ENCODE measurements at regions not wholly inside any gene's neighbourhood (a gene's known extent, or its start where the extent isn't known, plus 50 kb on each side); places are given as distances from the start of the nearest gene placed in this dataset.

DNA sequence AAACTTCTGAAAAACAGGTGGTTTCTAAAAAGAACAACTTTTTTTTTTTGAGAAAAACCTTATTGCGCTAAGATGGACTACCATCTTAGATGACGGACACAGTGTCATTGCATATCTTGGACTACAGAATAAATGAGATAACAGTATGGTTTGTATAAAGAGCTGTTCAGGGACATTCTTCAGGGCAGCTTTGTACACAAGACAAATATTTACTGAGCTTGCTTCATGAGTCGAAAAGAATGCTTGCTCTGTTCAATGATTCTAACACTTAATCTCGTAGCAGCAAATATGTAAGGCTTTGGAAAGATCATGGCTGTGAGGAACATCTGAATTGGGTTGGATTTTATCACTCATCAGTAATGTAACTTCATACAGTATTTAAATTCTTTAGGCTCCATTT is 282.5 kb upstream of the CWC22 start:
- TF ChIP-seq, protein P1, sequence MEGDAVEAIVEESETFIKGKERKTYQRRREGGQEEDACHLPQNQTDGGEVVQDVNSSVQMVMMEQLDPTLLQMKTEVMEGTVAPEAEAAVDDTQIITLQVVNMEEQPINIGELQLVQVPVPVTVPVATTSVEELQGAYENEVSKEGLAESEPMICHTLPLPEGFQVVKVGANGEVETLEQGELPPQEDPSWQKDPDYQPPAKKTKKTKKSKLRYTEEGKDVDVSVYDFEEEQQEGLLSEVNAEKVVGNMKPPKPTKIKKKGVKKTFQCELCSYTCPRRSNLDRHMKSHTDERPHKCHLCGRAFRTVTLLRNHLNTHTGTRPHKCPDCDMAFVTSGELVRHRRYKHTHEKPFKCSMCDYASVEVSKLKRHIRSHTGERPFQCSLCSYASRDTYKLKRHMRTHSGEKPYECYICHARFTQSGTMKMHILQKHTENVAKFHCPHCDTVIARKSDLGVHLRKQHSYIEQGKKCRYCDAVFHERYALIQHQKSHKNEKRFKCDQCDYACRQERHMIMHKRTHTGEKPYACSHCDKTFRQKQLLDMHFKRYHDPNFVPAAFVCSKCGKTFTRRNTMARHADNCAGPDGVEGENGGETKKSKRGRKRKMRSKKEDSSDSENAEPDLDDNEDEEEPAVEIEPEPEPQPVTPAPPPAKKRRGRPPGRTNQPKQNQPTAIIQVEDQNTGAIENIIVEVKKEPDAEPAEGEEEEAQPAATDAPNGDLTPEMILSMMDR (IDR thresholded peaks at IDR 0.05) = no peak
- no peak for TF ChIP-seq ZFX (IDR thresholded peaks at IDR 0.05; ENCODE audit: borderline replicate concordance)
- peak overlapping the region; percentile 9; the same call in 1 of the 2 replicates for H3K27ac ChIP-seq

DNA sequence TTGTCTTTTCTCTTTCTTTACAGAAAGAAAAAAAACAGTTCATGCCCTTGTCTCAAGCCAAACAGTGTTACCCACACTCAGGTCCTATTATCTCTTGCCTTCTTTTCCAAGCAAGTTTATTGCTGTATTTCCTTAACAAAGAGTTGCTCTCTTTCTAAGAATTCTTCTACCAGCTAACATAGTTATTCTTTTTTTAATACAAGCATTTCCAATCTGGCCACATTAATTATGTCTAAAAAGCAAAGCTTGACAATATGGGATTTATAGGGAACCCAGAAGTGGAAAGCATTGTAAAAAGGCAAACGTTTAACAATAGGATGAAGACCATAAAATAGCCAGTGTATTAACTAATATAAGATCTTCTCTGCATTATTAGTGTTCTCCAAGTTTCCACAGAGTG is 272.5 kb upstream of the CWC22 start:
- no peak for TF ChIP-seq ZFX (IDR thresholded peaks at IDR 0.05; ENCODE audit: borderline replicate concordance)
- TF ChIP-seq, protein P1 (IDR thresholded peaks at IDR 0.05) = no peak
- no peak overlapping the region for H3K27ac ChIP-seq

DNA sequence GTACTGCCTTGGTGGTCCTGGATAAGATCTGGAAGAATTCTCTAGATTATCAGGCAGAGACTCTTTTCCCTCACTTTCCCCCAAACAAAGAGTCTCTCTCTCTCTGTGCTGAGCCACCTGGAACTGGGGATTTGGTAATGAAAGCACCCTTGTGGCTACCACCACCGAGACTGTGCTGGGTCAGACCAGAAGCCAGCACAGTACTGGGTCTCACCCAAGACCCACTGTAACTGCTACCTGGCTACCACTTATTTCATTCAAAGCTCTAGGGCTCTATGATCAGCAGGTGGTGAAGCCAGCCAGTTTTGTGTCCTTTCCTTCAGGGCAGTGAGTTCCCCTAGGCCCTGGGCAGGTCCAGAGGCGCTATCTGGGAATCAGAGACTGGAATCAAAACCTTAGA is 269.6 kb upstream of the CWC22 start:
- no peak overlapping the region for H3K27ac ChIP-seq
- TF ChIP-seq, protein P1 (IDR thresholded peaks at IDR 0.05) = no peak
- TF ChIP-seq ZFX (IDR thresholded peaks at IDR 0.05; ENCODE audit: borderline replicate concordance) = no peak

DNA sequence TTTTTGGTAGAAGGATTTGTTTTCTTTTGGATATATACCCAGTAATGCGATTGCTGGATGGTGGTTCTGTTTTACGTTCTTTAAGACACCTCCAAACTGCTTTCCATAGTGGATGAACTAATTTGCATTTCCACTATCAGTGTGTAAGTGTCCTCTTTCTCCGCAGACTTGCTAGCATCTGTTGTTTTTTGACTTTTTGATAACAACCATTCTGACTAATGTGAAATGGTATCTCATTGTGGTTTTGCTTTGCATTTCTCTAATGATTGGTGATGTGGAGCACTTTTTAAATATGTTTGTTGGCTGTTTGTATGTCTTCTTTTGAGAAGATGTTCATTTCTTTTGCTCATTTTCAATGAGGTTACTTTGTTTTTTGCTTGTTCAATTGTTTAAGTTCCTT is 260.9 kb upstream of the CWC22 start:
- no peak overlapping the region for H3K27ac ChIP-seq
- no peak for TF ChIP-seq ZFX (IDR thresholded peaks at IDR 0.05; ENCODE audit: borderline replicate concordance)
- TF ChIP-seq, protein P1 (IDR thresholded peaks at IDR 0.05) = no peak

DNA sequence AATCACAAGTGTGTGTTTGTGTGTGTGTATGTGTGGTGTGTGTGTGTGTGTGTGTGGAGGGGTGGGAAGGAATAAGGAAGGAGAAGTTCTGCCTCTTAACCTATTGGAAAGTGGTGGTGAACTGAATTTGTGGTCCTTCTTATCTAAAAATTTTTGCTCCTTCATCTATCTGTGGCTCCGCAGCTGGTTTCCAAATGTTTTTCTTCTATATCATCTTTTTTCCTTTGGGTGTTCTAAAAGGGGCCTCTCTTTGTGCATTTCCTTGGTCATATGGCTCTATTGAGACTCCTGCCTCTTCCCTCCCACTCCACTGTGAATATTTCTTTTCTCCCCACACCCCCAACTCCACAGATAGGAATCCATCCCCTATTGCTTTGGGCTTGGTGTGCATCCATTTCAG is 254.9 kb upstream of the CWC22 start:
- no peak overlapping the region for H3K27ac ChIP-seq
- TF ChIP-seq, protein P1 (IDR thresholded peaks at IDR 0.05) = no peak
- TF ChIP-seq ZFX (IDR thresholded peaks at IDR 0.05; ENCODE audit: borderline replicate concordance) = no peak

DNA sequence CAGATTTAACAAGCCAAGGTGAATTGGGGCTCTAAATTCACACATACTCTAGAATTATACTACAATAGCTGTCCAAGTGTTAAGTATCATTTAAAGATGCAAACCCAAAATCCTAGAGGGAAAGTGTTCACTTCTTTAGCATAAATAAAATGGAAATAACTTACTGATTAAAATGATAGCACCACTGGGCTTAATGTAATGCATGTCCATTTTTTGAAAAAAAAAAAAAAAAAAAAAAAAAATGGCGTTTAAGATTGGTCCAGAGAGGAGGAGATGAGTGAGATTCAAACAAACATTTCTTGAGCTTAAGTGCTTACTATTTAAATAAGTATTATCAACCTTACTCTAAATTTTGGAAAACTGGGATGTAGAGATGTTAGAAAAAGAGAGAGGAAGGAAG is 251.5 kb upstream of the CWC22 start:
- H3K27ac ChIP-seq = peak overlapping the region; percentile 96
- no peak for TF ChIP-seq ZFX (IDR thresholded peaks at IDR 0.05; ENCODE audit: borderline replicate concordance)
- TF ChIP-seq, protein P1 (IDR thresholded peaks at IDR 0.05) = no peak

DNA sequence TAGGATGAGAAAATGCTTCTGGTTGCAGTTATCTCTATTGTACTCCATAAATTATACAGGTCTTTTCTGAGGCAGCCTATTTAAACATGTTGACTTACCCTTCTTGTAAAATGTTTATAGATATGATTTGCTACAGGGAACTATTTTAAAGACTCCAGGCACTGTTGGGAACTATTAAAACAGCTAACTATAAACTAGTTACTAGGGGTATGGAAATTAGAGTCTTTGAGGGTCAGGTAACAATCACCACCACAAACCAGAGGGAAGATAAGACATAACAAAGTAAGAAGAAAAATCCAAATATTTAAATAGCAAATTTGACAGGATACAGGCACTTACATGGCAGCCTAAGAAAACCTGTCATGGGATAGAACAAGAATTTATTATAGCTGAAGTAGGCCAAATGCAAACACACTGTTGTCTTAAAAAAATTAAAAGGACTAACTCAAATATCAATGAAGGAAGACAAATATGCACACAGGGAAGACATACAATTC is 251.0 kb upstream of the CWC22 start:
- no peak for TF ChIP-seq ZFX (IDR thresholded peaks at IDR 0.05; ENCODE audit: borderline replicate concordance)
- TF ChIP-seq, protein P1 (IDR thresholded peaks at IDR 0.05) = no peak
- H3K27ac ChIP-seq = peak overlapping the region; percentile 96

All from 22Rv1 (cell line).